ENCODE measurements at regions not wholly inside any gene's neighbourhood (a gene's known extent, or its start where the extent isn't known, plus 50 kb on each side); places are given as distances from the start of the nearest gene placed in this dataset.

DNA sequence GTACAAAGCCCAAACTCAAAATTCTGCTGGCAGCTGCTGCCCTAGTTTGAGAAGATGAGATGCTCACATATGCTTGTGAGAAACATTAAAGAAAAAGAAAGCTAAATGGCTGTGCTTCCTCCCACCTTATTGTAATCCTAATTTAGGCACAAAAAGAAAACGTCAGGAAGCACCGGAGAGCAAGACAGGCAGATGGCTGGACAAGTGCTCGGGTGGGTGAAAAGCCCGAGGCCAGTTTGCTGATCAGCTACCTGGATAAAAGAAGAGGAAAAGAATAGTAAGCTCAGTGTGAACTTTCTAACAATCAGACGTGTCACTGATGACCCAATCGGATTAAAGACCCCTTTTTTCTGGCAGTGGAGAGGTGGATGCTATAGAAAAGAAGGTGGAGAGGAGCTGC lies 368.0 kb upstream of the ATP10A start:
- TF ChIP-seq POLR2A (IDR thresholded peaks at IDR 0.05; ENCODE audit: extremely low read depth, insufficient read length): no peak
- TF ChIP-seq CTCF (IDR thresholded peaks at IDR 0.05; ENCODE audit: low read depth, low read length): no peak
- TF ChIP-seq MAX (IDR thresholded peaks at IDR 0.05; ENCODE audit: low read depth, low read length): no peak
